Neural cell (in vitro differentiated cells): ENCODE measurements at regions not wholly inside any gene's neighbourhood (a gene's known extent, or its start where the extent isn't known, plus 50 kb on each side); places are given as distances from the start of the nearest gene placed in this dataset.

Experiments
- EP300 ChIP-seq: fragments of 450-650 bp; conservative IDR thresholded peaks from 2 replicates; pipeline ENCODE4 v1.6.1; 2014; ENCODE audit warnings: antibody characterized with exemption, mild to moderate bottlenecking, moderate library complexity; ENCODE audit not compliant: poor library complexity, severe bottlenecking
- EZH2 ChIP-seq: fragments of 200-600, 300-800 bp; shearing (Covaris generic), sonication (generic); IDR thresholded peaks from 2 replicates; pipeline ENCODE4 v1.6.1; 2014; ENCODE audit warnings: antibody characterized with exemption, low read length, borderline replicate concordance, mild to moderate bottlenecking; ENCODE audit not compliant: insufficient read depth, poor library complexity, severe bottlenecking
- MXI1 ChIP-seq: fragments of 450-650 bp; conservative IDR thresholded peaks from 2 replicates; pipeline ENCODE4 v1.6.1; 2014; ENCODE audit warnings: antibody characterized with exemption, mild to moderate bottlenecking; ENCODE audit not compliant: poor library complexity, severe bottlenecking
- RAD21 ChIP-seq: fragments of 450-650 bp; conservative IDR thresholded peaks from 2 replicates; pipeline ENCODE4 v1.6.1; 2014; ENCODE audit warnings: antibody characterized with exemption, mild to moderate bottlenecking, moderate library complexity
- SMC3 ChIP-seq: fragments of 450-650 bp; conservative IDR thresholded peaks from 2 replicates; pipeline ENCODE4 v1.6.1; 2014; ENCODE audit warnings: antibody characterized with exemption, mild to moderate bottlenecking, moderate library complexity; ENCODE audit not compliant: poor library complexity
- TAF1 ChIP-seq: IDR thresholded peaks from 2 replicates; pipeline ENCODE4 v1.6.1; 2012; ENCODE audit warnings: low read depth
- TF ChIP-seq, protein P1 (sequence below): fragments of 450-650 bp; IDR thresholded peaks from 2 replicates; pipeline ENCODE4 v1.5.1; 2014; ENCODE audit warnings: antibody characterized with exemption, mild to moderate bottlenecking, moderate library complexity; ENCODE audit not compliant: poor library complexity, severe bottlenecking
- TF ChIP-seq, protein P2 (sequence below): IDR thresholded peaks from 2 replicates; pipeline ENCODE4 v1.6.1; 2012; ENCODE audit warnings: borderline replicate concordance

DNA sequence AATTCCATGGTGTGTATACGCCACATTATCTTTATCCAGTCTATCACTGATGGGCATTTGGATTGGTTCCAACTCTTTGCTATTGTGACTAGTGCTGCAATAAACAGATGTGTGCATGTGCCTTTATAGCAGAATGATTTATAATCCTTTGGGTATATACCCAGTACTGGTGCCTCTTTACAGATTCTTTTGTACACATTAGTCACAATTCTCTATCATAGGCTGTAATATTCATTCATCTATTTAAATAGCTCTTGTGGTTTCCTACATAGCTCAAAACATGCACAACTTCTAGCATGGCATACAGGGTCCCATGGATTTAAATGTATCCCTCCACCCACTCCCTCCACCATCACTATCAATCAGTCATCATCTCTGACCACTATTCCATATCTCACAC is 324.1 kb upstream of the CADM2 start:
- TF ChIP-seq, protein P1, sequence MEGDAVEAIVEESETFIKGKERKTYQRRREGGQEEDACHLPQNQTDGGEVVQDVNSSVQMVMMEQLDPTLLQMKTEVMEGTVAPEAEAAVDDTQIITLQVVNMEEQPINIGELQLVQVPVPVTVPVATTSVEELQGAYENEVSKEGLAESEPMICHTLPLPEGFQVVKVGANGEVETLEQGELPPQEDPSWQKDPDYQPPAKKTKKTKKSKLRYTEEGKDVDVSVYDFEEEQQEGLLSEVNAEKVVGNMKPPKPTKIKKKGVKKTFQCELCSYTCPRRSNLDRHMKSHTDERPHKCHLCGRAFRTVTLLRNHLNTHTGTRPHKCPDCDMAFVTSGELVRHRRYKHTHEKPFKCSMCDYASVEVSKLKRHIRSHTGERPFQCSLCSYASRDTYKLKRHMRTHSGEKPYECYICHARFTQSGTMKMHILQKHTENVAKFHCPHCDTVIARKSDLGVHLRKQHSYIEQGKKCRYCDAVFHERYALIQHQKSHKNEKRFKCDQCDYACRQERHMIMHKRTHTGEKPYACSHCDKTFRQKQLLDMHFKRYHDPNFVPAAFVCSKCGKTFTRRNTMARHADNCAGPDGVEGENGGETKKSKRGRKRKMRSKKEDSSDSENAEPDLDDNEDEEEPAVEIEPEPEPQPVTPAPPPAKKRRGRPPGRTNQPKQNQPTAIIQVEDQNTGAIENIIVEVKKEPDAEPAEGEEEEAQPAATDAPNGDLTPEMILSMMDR, result no peak
- TF ChIP-seq EZH2 (no peak), SMC3 (no peak), MXI1 (no peak), TAF1 (no peak), EP300 (no peak), RAD21 (no peak)
- TF ChIP-seq, protein P2, sequence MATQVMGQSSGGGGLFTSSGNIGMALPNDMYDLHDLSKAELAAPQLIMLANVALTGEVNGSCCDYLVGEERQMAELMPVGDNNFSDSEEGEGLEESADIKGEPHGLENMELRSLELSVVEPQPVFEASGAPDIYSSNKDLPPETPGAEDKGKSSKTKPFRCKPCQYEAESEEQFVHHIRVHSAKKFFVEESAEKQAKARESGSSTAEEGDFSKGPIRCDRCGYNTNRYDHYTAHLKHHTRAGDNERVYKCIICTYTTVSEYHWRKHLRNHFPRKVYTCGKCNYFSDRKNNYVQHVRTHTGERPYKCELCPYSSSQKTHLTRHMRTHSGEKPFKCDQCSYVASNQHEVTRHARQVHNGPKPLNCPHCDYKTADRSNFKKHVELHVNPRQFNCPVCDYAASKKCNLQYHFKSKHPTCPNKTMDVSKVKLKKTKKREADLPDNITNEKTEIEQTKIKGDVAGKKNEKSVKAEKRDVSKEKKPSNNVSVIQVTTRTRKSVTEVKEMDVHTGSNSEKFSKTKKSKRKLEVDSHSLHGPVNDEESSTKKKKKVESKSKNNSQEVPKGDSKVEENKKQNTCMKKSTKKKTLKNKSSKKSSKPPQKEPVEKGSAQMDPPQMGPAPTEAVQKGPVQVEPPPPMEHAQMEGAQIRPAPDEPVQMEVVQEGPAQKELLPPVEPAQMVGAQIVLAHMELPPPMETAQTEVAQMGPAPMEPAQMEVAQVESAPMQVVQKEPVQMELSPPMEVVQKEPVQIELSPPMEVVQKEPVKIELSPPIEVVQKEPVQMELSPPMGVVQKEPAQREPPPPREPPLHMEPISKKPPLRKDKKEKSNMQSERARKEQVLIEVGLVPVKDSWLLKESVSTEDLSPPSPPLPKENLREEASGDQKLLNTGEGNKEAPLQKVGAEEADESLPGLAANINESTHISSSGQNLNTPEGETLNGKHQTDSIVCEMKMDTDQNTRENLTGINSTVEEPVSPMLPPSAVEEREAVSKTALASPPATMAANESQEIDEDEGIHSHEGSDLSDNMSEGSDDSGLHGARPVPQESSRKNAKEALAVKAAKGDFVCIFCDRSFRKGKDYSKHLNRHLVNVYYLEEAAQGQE, result no peak
